CD1c-positive myeloid dendritic cell (primary cell): ENCODE measurements at regions not wholly inside any gene's neighbourhood (a gene's known extent, or its start where the extent isn't known, plus 50 kb on each side); places are given as distances from the start of the nearest gene placed in this dataset.
"Not testable (repeated sequence)": the region's sequence is repeated elsewhere in the genome, so short reads cannot be mapped to it uniquely, and the experiment has no call there.

Source experiments
- DNase-seq: peaks from one replicate; pipeline ENCODE4 v3.0.0-alpha.2; 2016; ENCODE audit errors: extremely low spot score

DNA sequence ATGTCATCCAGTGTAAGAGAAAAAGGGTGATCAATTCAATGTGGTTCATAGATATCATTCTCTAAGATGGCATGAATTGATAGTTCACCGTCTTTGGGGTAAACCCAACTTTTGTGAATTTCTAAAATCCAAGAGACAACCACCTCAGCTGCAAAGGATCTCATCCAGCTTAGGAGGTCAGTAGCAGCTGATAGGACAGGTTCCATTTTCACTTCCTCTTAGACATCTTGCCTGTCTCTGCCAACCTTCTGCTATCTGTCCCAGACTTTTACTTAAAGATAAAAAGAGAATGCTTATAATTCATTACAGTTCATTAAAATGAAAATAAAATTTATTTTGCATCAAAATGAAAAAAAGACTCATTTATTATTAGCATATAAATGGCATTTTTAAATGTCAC, 468.2 kb downstream of the XYLT1 start:
- DNase-seq = no peak

GRCh38 chr16:17005963-17006362, 464.8 kb downstream of the XYLT1 start:
- not testable (repeated sequence) for DNase-seq

DNA sequence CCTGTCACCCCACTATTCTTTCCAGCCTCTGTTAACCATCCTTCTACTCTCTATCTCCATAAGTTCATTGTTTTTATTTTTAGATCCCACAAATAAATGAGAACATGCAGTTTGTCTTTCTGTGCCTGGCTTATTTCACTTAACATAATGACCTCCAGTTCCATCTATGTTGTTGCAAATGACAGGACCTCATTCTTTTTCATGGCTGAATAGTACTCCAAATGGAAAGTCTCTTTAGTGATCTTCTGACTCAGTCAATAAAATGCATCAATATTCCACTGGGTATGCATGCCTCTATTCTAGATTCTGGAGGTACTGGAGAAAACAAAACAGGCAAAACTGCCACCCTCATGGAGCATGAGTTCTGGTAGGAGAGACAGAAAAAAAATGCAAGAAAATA, 459.0 kb downstream of the XYLT1 start:
- no peak for DNase-seq

DNA sequence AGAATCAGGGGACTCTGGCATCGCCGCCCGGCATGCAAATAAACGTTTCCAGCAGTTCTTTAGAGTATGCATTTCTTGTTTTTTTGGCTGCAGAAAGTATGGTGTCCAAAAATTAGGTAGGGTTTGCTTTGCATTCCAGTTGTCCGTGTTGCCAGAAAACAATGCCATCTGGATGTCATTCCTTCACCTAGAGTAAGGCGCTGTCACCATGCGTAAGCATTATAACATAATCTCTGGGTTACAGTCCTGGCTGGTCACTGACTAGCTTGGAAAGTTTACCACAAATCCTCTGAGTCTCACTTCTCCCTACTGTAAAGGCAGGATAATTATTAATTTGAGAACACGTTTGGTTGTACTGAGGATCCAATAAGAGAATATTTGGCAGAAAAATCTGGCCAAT, 457.7 kb downstream of the XYLT1 start:
- DNase-seq = no peak

GRCh38 chr16:17014484-17015121, 456.2 kb downstream of the XYLT1 start:
- no peak for DNase-seq

DNA sequence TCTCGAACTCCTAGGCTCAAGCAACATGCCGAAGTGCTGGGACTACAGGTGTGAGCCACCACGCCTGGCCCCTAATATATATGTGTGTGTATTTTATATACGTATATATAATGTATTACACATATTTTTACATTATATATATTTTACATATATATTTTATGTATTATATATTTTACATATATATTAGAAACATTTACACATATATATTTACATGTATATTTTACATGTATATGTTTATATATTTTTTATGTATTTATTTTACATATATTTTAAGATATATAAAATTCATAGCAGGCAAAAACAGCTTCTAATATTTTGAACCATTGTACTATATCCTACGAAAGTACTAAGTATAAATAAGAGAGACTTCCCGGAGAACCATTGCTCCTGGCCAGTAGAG, 455.1 kb downstream of the XYLT1 start:
- no peak for DNase-seq

GRCh38 chr16:17017442-17017841, 453.3 kb downstream of the XYLT1 start:
- no peak for DNase-seq

DNA sequence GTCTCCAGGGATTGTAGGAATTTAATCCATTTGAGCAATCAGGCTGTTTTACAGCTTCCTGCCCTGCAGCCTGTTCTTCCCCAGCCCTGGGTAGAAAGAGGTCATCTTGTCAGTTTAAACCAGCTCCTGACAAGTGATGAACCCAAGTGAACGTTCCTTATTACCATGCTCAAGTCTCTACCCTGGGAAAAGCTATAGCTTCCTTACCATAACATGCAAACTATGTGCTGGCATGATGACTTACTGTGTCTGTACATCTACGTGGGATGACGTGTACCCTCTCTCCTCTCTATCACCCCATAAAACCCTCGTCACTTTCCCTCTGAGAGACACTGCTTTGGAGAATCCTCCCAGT, 452.2 kb downstream of the XYLT1 start:
- no peak for DNase-seq

GRCh38 chr16:17019366-17019765, 451.4 kb downstream of the XYLT1 start:
- no peak for DNase-seq

GRCh38 chr16:17023606-17024005, 447.2 kb downstream of the XYLT1 start:
- no peak for DNase-seq

- DNase-seq = no peak
Observed at GRCh38 chr16:17024514-17024913, 446.2 kb downstream of the XYLT1 start.

DNA sequence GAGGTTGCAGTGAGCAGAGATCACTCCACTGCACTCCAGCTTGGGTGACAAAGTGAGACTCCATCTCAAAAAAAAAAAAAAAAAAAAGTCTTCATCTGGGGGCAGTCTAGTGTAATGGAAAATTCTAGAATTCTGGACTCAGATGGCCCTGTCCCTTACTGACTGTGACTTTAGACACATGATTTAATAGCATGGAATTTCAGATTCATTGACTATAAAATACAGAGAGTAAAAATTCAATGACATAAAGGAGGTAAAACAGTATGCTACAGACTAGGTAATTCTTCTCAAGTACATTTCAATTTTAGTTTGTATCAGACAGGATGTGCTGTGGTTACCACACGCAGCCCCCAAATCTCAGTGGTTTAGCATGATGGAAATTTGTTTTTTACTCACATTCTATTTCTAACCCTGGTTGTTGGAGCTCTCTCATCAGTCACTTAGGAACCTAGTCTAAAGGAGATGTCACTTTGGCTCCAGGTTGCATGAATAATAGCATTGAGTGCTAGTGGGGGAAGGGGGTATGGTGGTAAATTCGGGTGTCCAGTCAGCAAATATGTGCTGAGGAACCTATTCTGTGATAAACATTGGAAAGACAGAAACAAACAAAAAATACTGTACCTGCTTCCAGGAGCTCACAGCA, 444.0 kb downstream of the XYLT1 start:
- peak; percentile 13 for DNase-seq

DNA sequence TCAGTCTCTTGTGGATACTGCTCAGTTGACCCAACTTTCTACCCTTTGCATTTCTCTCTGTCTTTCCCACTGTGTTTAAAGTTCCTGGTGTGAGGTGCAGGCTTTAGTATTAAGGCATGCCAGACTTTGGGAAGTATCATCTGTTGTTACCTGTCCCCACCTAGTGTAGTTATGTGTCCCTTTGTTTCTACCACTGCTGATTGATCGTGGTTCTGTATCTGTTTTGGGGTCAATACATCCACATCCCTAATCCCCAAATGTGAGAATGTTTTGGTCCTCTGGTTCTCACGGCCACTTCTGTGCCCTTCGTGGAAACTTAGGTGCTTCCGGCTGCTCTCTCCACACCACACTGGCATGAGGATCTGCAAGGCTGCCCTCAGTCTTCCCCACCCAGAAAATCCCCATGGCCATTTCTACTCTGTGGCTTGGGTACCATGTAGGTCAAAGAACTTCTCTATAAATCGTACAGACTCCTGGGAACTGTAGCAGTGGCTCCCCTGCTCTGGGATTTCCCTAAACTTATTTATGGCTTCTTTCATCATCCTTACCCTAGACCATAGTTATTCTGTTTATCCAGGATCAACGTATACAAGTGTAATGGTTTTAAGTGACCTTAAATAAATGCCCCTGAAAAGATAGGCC, 443.2 kb downstream of the XYLT1 start:
- no peak for DNase-seq

- no peak for DNase-seq
Observed at GRCh38 chr16:17029602-17030350, 441.0 kb downstream of the XYLT1 start.

DNA sequence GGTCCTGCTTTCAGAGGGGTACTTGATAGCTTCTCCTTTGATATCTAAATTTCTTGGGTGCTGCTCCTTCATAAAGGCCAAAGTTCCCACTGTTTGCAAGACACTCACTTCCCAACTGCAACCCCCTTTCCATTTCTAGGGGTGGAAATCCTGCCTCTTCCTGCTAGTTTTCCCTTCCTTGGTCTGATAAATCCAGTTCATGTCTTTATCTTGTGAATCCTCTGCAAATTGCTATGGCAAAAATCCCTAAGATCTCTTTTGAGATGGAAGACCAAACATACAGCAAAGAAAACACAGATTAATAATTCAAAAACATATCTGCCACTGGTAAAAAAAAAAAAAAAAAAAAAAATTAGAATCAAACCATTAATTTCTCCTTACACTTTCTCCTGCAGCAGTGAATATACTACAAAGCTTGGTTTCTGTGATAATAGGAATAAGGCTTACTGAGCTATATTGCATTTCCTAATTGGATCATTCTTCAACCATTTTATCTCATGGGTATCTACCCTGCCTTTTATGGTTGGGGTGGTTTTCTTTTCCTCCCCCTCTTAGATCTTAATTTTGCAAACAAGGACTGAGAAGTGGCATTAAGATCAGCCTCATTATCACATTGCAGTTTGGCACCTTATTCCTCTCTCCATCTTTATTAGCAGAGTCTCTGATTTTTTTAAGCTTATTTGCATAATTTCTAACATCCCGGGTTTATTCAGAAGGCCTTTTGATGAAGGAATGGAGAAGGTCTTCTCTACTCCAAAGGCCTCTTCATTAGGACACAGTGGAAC, 439.1 kb downstream of the XYLT1 start:
- no peak for DNase-seq

- no peak for DNase-seq
Observed at GRCh38 chr16:17032332-17032731, 438.4 kb downstream of the XYLT1 start.

- no peak for DNase-seq
Observed at GRCh38 chr16:17034477-17035252, 436.1 kb downstream of the XYLT1 start.

DNA sequence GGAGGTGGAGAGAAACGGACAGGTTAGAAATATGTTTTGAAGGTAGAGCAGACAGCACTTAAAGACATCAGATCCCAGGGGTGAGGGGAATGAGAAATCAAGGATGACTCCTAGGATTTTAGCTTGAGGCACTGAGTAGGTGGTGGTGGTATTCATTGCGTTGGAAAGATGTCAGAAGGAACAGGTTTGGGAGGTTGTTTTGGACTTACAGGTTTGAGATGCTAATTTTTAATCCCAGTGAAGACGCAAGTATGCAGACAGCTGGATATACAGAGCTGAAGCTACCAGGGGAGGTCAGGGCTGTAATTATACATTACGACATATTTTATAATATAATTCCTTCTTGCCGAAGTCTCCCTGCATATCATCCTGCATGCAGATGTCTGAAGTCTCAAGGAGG, 433.3 kb downstream of the XYLT1 start:
- DNase-seq = no peak

GRCh38 chr16:17038415-17038814, 432.3 kb downstream of the XYLT1 start:
- DNase-seq = no peak

- DNase-seq = not testable (repeated sequence)
Observed at GRCh38 chr16:17049109-17049508, 421.7 kb downstream of the XYLT1 start.

- DNase-seq = no peak
Observed at GRCh38 chr16:17050468-17050867, 420.3 kb downstream of the XYLT1 start.
